GM21786 (cell line): ENCODE measurements at regions not wholly inside any gene's neighbourhood (a gene's known extent, or its start where the extent isn't known, plus 50 kb on each side); places are given as distances from the start of the nearest gene placed in this dataset.
"Not testable (repeated sequence)": the region's sequence is repeated elsewhere in the genome, so short reads cannot be mapped to it uniquely, and the experiment has no call there.

Experiments
- ATAC-seq: cut with Tn5 transposase; IDR thresholded peaks from one replicate; pipeline ENCODE4 v1.9.1; 2021; ENCODE audit not compliant: unreplicated experiment

- no peak for ATAC-seq
Measured at GRCh38 chr17:70426752-70427151, 257.4 kb downstream of the KCNJ2 start.

GRCh38 chr17:70434536-70435490, 265.5 kb downstream of the KCNJ2 start:
- no peak for ATAC-seq

GRCh38 chr17:70437656-70438055, 268.3 kb downstream of the KCNJ2 start:
- ATAC-seq = no peak

- no peak for ATAC-seq
Measured at GRCh38 chr17:70446446-70446845, 277.1 kb downstream of the KCNJ2 start.

- no peak for ATAC-seq
Measured at GRCh38 chr17:70447588-70447987, 278.3 kb downstream of the KCNJ2 start.

- ATAC-seq = not testable (repeated sequence)
Measured at GRCh38 chr17:70453075-70453474, 283.7 kb downstream of the KCNJ2 start.

GRCh38 chr17:70454377-70454776, 285.0 kb downstream of the KCNJ2 start:
- ATAC-seq = no peak

GRCh38 chr17:70454908-70455307, 285.6 kb downstream of the KCNJ2 start:
- ATAC-seq = no peak

- no peak for ATAC-seq
Measured at GRCh38 chr17:70464995-70465394, 295.7 kb downstream of the KCNJ2 start.

GRCh38 chr17:70468661-70469060, 299.3 kb downstream of the KCNJ2 start:
- ATAC-seq = no peak

GRCh38 chr17:70473049-70473448, 303.7 kb downstream of the KCNJ2 start:
- no peak for ATAC-seq

GRCh38 chr17:70476368-70476767, 307.0 kb downstream of the KCNJ2 start:
- ATAC-seq = no peak

- no peak for ATAC-seq
Measured at GRCh38 chr17:70478902-70479301, 309.6 kb downstream of the KCNJ2 start.

- ATAC-seq = no peak
Measured at GRCh38 chr17:70479779-70480178, 310.4 kb downstream of the KCNJ2 start.

- ATAC-seq = no peak
Measured at GRCh38 chr17:70483624-70484023, 314.3 kb downstream of the KCNJ2 start.

- no peak for ATAC-seq
Measured at GRCh38 chr17:70484050-70484449, 314.7 kb downstream of the KCNJ2 start.

- no peak for ATAC-seq
Measured at GRCh38 chr17:70484496-70484895, 315.2 kb downstream of the KCNJ2 start.

GRCh38 chr17:70492368-70492767, 323.0 kb downstream of the KCNJ2 start:
- no peak for ATAC-seq

GRCh38 chr17:70493277-70493874, 324.0 kb downstream of the KCNJ2 start:
- no peak for ATAC-seq

GRCh38 chr17:70498631-70499030, 329.3 kb downstream of the KCNJ2 start:
- no peak for ATAC-seq

GRCh38 chr17:70499067-70499786, 329.9 kb downstream of the KCNJ2 start:
- no peak for ATAC-seq

GRCh38 chr17:70503449-70503848, 334.1 kb downstream of the KCNJ2 start:
- ATAC-seq = no peak
